ENCODE measurements at regions not wholly inside any gene's neighbourhood (a gene's known extent, or its start where the extent isn't known, plus 50 kb on each side); places are given as distances from the start of the nearest gene placed in this dataset.

DNA sequence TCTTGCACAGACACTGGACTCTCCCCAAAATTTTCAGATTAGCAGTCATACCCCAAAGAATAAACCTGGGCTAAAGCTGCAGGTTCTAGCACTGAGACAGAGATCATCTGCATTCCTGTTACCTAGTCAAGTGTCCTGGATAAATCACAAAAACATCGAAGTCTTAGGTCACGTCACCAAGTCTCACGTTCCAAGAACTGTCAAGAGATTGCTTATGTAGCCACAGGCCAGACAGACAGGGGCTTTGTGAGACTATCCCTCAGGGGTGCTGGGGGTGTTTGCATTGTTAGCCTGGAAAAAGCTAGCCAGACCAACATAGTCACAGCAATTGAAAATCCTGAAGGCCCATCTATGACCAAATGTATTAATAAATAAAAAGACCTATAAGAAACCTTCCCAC lies 243.1 kb upstream of the PREP start:
- no peak for ATAC-seq (ENCODE audit: low read depth)
- Mint-ChIP-seq H3K27me3 (peaks cover 8% of the 10 kb centered on the region), H3K4me1 (peaks cover 4% of the 10 kb centered on the region), H3K4me3 (no peak overlapping the region), H3K27ac (no peak overlapping the region), H3K9me3 (ENCODE audit: insufficient read depth) (no peaks in the 10 kb centered on the region)
- TF ChIP-seq EZH2 (IDR thresholded peaks at IDR 0.05; ENCODE audit: borderline replicate concordance, insufficient read depth, low read depth, low read length, poor library complexity, severe bottlenecking) = no peak
- TF ChIP-seq, protein P1, sequence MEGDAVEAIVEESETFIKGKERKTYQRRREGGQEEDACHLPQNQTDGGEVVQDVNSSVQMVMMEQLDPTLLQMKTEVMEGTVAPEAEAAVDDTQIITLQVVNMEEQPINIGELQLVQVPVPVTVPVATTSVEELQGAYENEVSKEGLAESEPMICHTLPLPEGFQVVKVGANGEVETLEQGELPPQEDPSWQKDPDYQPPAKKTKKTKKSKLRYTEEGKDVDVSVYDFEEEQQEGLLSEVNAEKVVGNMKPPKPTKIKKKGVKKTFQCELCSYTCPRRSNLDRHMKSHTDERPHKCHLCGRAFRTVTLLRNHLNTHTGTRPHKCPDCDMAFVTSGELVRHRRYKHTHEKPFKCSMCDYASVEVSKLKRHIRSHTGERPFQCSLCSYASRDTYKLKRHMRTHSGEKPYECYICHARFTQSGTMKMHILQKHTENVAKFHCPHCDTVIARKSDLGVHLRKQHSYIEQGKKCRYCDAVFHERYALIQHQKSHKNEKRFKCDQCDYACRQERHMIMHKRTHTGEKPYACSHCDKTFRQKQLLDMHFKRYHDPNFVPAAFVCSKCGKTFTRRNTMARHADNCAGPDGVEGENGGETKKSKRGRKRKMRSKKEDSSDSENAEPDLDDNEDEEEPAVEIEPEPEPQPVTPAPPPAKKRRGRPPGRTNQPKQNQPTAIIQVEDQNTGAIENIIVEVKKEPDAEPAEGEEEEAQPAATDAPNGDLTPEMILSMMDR (IDR thresholded peaks at IDR 0.05) = no peak
- Histone ChIP-seq H4K20me1 (ENCODE audit: control insufficient read depth, insufficient read depth, low read length, poor library complexity, severe bottlenecking) (no peaks in the 10 kb centered on the region), H3K27ac (ENCODE audit: low read length in 2 of 2) (no peak overlapping the region), H2AFZ (ENCODE audit: insufficient read depth, low read depth, low read length, poor library complexity, severe bottlenecking) (no peak overlapping the region), H3K27me3 (replicated peaks in 1 of 4; ENCODE audit: control extremely low read depth in 1 of 4, control insufficient read depth in 3 of 4, insufficient read depth in 4 of 4, low read length in 3 of 4) (no peaks in the 10 kb centered on the region), H3K4me1 (ENCODE audit: control insufficient read depth in 2 of 2, insufficient read depth in 2 of 2, low read length in 2 of 2) (peaks cover 0 to 8% of the 10 kb centered on the region in 2 donors), H3K9ac (ENCODE audit: low read length) (no peak overlapping the region), H3K79me2 (ENCODE audit: control insufficient read depth, insufficient read depth, low read length) (no peaks in the 10 kb centered on the region), H3K9me3 (ENCODE audit: control extremely low read depth in 1 of 3, control insufficient read depth in 2 of 3, insufficient read depth in 1 of 3, low read length in 2 of 3) (no peaks in the 10 kb centered on the region), H3K4me2 (replicated peaks; ENCODE audit: low read depth, low read length, poor library complexity, severe bottlenecking) (no peak overlapping the region), H3K4me3 (ENCODE audit: control extremely low read depth in 1 of 5, extremely low read depth in 1 of 5, insufficient read depth in 1 of 5, low read depth in 2 of 5, low read length in 4 of 5) (no peak overlapping the region), H3K36me3 (replicated peaks in 1 of 2; ENCODE audit: control extremely low read depth in 1 of 2, control insufficient read depth in 1 of 2, extremely low read depth in 1 of 2, insufficient read depth in 2 of 2, low read length in 1 of 2) (no peaks in the 10 kb centered on the region)
- POLR2A ChIA-PET = no interaction called here
- no peak for DNase-seq
- CTCF ChIA-PET = no interaction called here
- WGBS (ENCODE audit: insufficient coverage) = 89% methylated on average over 3 of the region's 3 CpGs
- intact Hi-C loops (cut with micrococcal nuclease) = no loop called here

- peaks cover 0 to 8% of the 10 kb centered on the region in 2 donors for H3K4me1 ChIP-seq (ENCODE audit: control insufficient read depth in 2 of 2, insufficient read depth in 2 of 2, low read length in 2 of 2)
- no peak overlapping the region for H3K27ac Mint-ChIP-seq
Observed at GRCh38 chr6:105645156-105645555, 242.3 kb upstream of the PREP start.

More at GRCh38 chr6:105645156-105645555, 242.3 kb upstream of the PREP start:
- Histone ChIP-seq H3K27ac (ENCODE audit: low read length in 2 of 2) (no peak overlapping the region), H3K27me3 (replicated peaks in 1 of 4; ENCODE audit: control extremely low read depth in 1 of 4, control insufficient read depth in 3 of 4, insufficient read depth in 4 of 4, low read length in 3 of 4) (no peaks in the 10 kb centered on the region), H3K4me3 (ENCODE audit: control extremely low read depth in 1 of 5, extremely low read depth in 1 of 5, insufficient read depth in 1 of 5, low read depth in 2 of 5, low read length in 4 of 5) (no peak overlapping the region), H4K20me1 (ENCODE audit: control insufficient read depth, insufficient read depth, low read length, poor library complexity, severe bottlenecking) (no peaks in the 10 kb centered on the region), H3K79me2 (ENCODE audit: control insufficient read depth, insufficient read depth, low read length) (no peaks in the 10 kb centered on the region), H3K9ac (ENCODE audit: low read length) (no peak overlapping the region), H3K4me2 (replicated peaks; ENCODE audit: low read depth, low read length, poor library complexity, severe bottlenecking) (no peak overlapping the region), H2AFZ (ENCODE audit: insufficient read depth, low read depth, low read length, poor library complexity, severe bottlenecking) (no peak overlapping the region), H3K9me3 (ENCODE audit: control extremely low read depth in 1 of 3, control insufficient read depth in 2 of 3, insufficient read depth in 1 of 3, low read length in 2 of 3) (no peaks in the 10 kb centered on the region), H3K36me3 (replicated peaks in 1 of 2; ENCODE audit: control extremely low read depth in 1 of 2, control insufficient read depth in 1 of 2, extremely low read depth in 1 of 2, insufficient read depth in 2 of 2, low read length in 1 of 2) (no peaks in the 10 kb centered on the region)
- ChIA-PET POLR2A (no interaction called here), CTCF (no interaction called here)
- DNase-seq (no peak), ATAC-seq (ENCODE audit: low read depth) (no peak)
- intact Hi-C loops (cut with micrococcal nuclease) = no loop called here
- H3K4me1 Mint-ChIP-seq = peaks cover 4% of the 10 kb centered on the region
- no peaks in the 10 kb centered on the region for H3K9me3 Mint-ChIP-seq (ENCODE audit: insufficient read depth)
- no peak overlapping the region for H3K4me3 Mint-ChIP-seq
- WGBS (ENCODE audit: insufficient coverage) = no CpG with 5 or more reads among the region's 1 CpG
- TF ChIP-seq EZH2 (IDR thresholded peaks at IDR 0.05; ENCODE audit: borderline replicate concordance, insufficient read depth, low read depth, low read length, poor library complexity, severe bottlenecking) = no peak
- TF ChIP-seq, protein P1 (IDR thresholded peaks at IDR 0.05) = no peak
- H3K27me3 Mint-ChIP-seq = peaks cover 12% of the 10 kb centered on the region
